ENCODE measurements at regions not wholly inside any gene's neighbourhood (a gene's known extent, or its start where the extent isn't known, plus 50 kb on each side); places are given as distances from the start of the nearest gene placed in this dataset.

- TF ChIP-seq GATA2 (IDR thresholded peaks at IDR 0.05; ENCODE audit: low read depth, low read length) (no peak), GATA3 (IDR thresholded peaks at IDR 0.05; ENCODE audit: low read depth, low read length) (no peak)
These were observed 296.7 kb downstream of the GLRX3 start for GRCh38 chr10:130432850-130433249.

Data from SH-SY5Y (cell line).